ENCODE measurements at regions not wholly inside any gene's neighbourhood (a gene's known extent, or its start where the extent isn't known, plus 50 kb on each side); places are given as distances from the start of the nearest gene placed in this dataset.

DNA sequence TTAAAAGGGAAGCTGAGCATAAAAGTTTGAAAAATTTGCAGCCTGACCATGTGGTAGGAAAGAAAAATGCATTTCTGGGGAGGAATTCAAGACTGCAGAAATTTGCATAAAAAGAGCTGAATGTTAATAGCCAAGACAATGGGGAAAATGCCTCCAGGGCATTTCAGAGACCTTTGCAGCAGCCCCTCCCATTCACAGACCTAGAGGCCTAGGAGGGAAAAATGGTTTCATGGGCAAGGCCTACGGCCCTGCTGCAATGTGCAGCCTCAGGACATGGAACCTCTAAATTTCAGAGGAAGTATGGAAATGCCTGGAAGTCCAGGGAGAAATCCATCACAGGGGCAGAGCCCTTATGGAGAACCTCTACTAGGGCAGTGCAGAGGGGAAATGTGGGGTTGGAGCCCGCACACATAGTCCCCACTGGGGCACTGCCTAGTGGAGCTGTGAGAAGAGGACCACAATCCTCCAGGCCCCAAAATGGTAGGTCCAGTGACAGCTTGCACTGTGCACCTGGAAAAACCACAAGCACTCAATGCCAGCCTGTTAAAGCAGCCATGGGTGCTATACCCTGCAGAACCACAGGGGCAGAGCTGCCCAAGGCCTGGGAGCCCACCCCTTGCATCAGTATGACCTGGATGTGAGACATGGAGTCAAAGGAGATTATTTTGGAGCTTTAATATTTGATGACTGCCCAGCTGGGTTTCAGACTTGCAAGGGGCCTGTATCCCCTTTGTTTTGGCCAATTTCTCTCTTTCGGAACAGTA lies 243.8 kb downstream of the DNAJB9 start:
- Histone ChIP-seq H3K4me1 (ENCODE audit: control insufficient read depth in 5 of 5, insufficient read depth in 5 of 5, low read length in 5 of 5) (peaks cover 0 to 7% (median 1%) of the 10 kb centered on the region in 5 donors), H3K36me3 (ENCODE audit: control insufficient read depth in 4 of 4, insufficient read depth in 4 of 4, low read length in 4 of 4) (no peaks in the 10 kb centered on the region), H3K9me3 (ENCODE audit: control insufficient read depth in 4 of 4, insufficient read depth in 3 of 4, low read length in 3 of 4) (no peaks in the 10 kb centered on the region), H3K9ac (ENCODE audit: insufficient read depth in 1 of 2, low read length in 2 of 2) (no peak overlapping the region), H3K27me3 (ENCODE audit: control insufficient read depth in 3 of 3, insufficient read depth in 3 of 3, low read length in 2 of 3) (peaks cover 0 to 3% (median 0%) of the 10 kb centered on the region in 3 donors), H3K27ac (ENCODE audit: low read depth in 1 of 2, low read length in 1 of 2) (no peak overlapping the region), H3K4me3 (no peak overlapping the region)
- no peak for ATAC-seq (ENCODE audit: insufficient read depth, low FRiP score)
- no peak for DNase-seq
- 86 to 95% methylated on average over 3 of the region's 3 CpGs for WGBS, 2 donors
- TF ChIP-seq, protein P1, sequence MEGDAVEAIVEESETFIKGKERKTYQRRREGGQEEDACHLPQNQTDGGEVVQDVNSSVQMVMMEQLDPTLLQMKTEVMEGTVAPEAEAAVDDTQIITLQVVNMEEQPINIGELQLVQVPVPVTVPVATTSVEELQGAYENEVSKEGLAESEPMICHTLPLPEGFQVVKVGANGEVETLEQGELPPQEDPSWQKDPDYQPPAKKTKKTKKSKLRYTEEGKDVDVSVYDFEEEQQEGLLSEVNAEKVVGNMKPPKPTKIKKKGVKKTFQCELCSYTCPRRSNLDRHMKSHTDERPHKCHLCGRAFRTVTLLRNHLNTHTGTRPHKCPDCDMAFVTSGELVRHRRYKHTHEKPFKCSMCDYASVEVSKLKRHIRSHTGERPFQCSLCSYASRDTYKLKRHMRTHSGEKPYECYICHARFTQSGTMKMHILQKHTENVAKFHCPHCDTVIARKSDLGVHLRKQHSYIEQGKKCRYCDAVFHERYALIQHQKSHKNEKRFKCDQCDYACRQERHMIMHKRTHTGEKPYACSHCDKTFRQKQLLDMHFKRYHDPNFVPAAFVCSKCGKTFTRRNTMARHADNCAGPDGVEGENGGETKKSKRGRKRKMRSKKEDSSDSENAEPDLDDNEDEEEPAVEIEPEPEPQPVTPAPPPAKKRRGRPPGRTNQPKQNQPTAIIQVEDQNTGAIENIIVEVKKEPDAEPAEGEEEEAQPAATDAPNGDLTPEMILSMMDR (IDR thresholded peaks at IDR 0.05; ENCODE audit: control extremely low read depth, extremely low read depth): no peak

DNA sequence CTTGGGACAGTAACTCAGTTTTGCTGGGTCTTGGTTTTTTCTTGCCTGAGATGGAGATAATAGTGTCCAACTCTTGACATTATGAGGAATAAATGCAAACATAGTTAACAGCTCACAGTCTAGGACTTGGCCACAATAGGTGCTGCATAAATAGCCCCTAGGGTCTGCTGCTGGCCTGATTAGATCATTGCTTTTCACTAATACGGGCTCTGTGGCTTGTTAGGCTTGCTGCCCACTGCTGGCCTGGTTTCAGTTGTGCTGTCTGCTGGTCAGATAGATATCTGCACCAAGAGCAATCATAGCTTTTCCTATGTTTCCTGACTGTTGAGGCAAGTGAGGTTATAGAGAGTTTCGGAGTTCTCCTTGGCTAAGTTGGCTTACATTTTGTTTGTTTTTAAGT lies 246.1 kb downstream of the DNAJB9 start:
- H3K9ac ChIP-seq (ENCODE audit: insufficient read depth in 1 of 2, low read length in 2 of 2): no peak overlapping the region
- peaks cover 0 to 3% (median 0%) of the 10 kb centered on the region in 3 donors for H3K27me3 ChIP-seq (ENCODE audit: control insufficient read depth in 3 of 3, insufficient read depth in 3 of 3, low read length in 2 of 3)
- DNase-seq (no peak), ATAC-seq (ENCODE audit: insufficient read depth, low FRiP score) (no peak)
- no peaks in the 10 kb centered on the region for H3K36me3 ChIP-seq (ENCODE audit: control insufficient read depth in 4 of 4, insufficient read depth in 4 of 4, low read length in 4 of 4)
- H3K9me3 ChIP-seq (ENCODE audit: control insufficient read depth in 4 of 4, insufficient read depth in 3 of 4, low read length in 3 of 4): no peaks in the 10 kb centered on the region
- no peak overlapping the region for H3K27ac ChIP-seq (ENCODE audit: low read depth in 1 of 2, low read length in 1 of 2)
- peaks cover 0 to 1% (median 0%) of the 10 kb centered on the region in 5 donors for H3K4me1 ChIP-seq (ENCODE audit: control insufficient read depth in 5 of 5, insufficient read depth in 5 of 5, low read length in 5 of 5)
- WGBS, 2 donors: 77 to 86% methylated on average over 2 of the region's 2 CpGs
- H3K4me3 ChIP-seq: no peak overlapping the region
- TF ChIP-seq, protein P1 (IDR thresholded peaks at IDR 0.05; ENCODE audit: control extremely low read depth, extremely low read depth): no peak

DNA sequence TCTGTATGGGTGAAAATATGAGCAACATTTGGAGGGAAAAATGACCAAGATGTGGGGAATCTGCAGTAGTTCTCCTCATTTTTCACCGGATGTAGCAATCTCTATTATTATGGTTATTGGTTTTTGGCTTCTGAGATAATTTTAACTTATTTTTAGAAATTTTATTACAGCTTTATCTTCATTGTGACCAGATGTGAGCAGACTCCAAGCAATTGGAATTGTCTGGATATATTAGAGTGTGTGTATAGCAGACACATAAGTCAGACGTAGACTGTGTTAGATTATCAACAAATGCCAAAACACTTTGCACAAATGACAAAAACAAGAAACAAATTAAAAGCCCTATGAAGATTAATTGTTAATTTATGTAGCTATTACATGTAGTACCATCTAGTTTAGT lies 249.1 kb downstream of the DNAJB9 start:
- Histone ChIP-seq H3K27me3 (ENCODE audit: control insufficient read depth in 3 of 3, insufficient read depth in 3 of 3, low read length in 2 of 3) (peaks cover 0 to 3% (median 0%) of the 10 kb centered on the region in 3 donors), H3K27ac (ENCODE audit: low read depth in 1 of 2, low read length in 1 of 2) (no peak overlapping the region), H3K9ac (ENCODE audit: insufficient read depth in 1 of 2, low read length in 2 of 2) (no peak overlapping the region), H3K4me3 (no peak overlapping the region), H3K4me1 (ENCODE audit: control insufficient read depth in 5 of 5, insufficient read depth in 5 of 5, low read length in 5 of 5) (no peaks in the 10 kb centered on the region), H3K36me3 (ENCODE audit: control insufficient read depth in 4 of 4, insufficient read depth in 4 of 4, low read length in 4 of 4) (no peaks in the 10 kb centered on the region), H3K9me3 (ENCODE audit: control insufficient read depth in 4 of 4, insufficient read depth in 3 of 4, low read length in 3 of 4) (no peaks in the 10 kb centered on the region)
- TF ChIP-seq, protein P1 (IDR thresholded peaks at IDR 0.05; ENCODE audit: control extremely low read depth, extremely low read depth): no peak
- 79 to 83% methylated on average over 2 of the region's 2 CpGs for WGBS, 2 donors
- DNase-seq: peak in 1 of 3 donors; percentile 8
- no peak for ATAC-seq (ENCODE audit: insufficient read depth, low FRiP score)
